Activated gamma-delta T cell treated with anti-CD3 and anti-CD28 coated beads, Interleukin-2, amount 50 U/mL, for 16 hours (primary cell): ENCODE measurements at regions not wholly inside any gene's neighbourhood (a gene's known extent, or its start where the extent isn't known, plus 50 kb on each side); places are given as distances from the start of the nearest gene placed in this dataset.

Source experiments
- DNase-seq: peaks from one replicate; pipeline ENCODE4 v3.0.0-alpha.2; 2020; ENCODE audit warnings: low read depth

DNA sequence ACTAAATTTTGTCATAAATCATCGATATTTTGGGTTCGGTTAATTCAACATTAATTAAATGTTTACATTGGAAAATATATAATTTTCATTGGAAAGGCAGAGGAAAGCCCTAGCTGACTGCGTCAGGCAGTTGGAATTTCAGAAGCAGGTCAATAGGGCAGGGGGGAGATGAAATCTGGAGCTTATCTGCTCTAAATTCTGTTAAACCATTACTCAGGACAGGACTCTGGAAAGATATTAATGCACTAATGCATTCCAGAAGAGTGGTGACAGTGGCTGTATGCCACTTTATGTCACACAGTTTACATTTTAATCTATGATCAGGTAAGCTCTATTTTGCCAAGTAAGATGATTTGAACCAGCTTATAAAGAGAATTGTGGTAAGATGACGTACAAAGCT, 153.0 kb upstream of the B3GALT2 start:
- no peak for DNase-seq

GRCh38 chr1:193338194-193338593, 151.8 kb upstream of the B3GALT2 start:
- no peak for DNase-seq

DNA sequence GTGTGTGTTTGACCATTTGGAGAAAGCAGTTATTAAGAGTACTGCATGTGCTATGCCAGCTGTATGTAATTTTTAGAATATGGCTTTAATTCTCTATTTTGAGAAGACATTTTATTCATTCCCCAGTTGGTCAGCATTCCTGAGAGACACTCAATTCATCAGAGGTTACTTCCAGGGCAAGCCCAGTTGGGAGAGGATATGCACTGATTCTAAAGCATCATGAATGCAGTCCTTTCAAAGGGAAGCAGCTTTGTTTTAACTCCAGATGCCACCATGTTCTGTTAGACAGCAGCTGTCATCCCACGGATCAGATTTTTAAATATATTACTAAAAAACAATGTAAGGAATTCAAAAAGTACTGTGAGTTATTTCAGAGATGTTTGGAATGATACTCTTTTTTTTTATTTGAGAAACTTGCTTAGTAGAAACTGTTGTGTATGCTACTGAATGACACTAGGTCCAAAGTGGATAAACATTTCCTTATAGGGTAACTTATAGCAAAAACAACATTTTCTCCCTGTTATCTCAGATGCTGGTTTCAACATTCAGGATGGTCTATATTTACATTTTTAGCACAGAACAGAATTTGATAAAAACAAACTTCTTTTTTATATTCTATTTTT, 149.5 kb upstream of the B3GALT2 start:
- DNase-seq: no peak

- DNase-seq: no peak
These were observed 146.8 kb upstream of the B3GALT2 start for GRCh38 chr1:193333166-193333565.

GRCh38 chr1:193326296-193326695, 139.9 kb upstream of the B3GALT2 start:
- no peak for DNase-seq

- no peak for DNase-seq
These were observed 139.4 kb upstream of the B3GALT2 start for GRCh38 chr1:193325771-193326170.

- DNase-seq: no peak
These were observed 138.6 kb upstream of the B3GALT2 start for GRCh38 chr1:193325042-193325441.

DNA sequence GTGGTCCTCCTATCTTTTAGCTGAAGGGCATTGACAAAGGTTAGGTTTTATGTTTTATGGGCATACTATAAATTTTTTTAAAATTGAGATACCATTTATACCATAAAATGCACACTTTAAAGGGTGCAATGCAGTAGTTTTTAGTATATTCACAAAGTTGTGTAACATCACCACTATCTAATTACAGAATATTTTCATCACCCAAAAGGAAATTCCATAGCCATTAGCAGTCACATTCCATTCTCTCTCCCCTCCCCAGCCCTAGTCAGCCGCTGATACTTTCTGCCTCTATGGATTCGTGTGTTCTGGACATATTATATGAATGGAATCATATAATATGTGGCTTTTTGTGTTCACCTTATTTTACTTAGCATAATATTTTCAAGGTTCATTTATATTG, 135.8 kb upstream of the B3GALT2 start:
- no peak for DNase-seq

GRCh38 chr1:193321242-193321840, 134.9 kb upstream of the B3GALT2 start:
- no peak for DNase-seq

DNA sequence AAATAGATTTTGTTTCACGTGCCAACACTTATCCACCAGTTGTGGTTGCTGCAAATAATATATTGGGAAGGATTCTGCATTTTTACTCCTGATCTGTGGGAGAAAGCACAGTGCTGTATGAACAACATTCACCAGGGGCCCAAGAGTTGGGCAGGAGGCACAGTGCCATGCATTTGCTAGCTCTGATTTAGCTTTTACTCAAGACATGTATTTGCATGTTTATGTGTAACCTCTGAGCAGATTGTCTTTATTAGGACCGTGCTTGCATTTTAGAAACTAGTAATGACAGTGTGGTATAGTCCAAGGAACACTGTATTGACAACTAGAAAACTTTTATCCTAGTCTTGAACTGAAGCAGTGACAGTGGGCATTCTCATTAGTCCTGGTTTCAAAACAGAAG, 133.9 kb upstream of the B3GALT2 start:
- DNase-seq: no peak

DNA sequence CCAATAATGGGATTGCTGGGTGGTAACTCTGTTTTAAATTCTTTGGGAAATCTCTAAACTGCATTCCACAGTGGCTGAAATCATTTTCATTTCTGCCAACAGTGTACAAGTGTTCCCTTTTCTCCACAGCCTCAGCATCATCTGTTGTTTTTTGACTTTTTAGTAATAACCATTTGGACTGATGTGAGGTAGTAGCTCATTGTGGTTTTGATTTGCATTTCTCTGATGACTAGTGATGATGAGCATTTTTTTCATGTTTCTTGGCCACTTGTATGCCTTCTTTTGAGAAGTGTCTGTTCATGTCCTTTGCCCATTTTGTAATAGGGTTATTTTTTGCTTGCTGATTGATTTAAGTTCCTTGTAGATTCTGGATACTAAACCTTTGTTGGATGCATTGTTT, 131.9 kb upstream of the B3GALT2 start:
- DNase-seq: no peak

- no peak for DNase-seq
These were observed 127.1 kb upstream of the B3GALT2 start for GRCh38 chr1:193313354-193314140.

DNA sequence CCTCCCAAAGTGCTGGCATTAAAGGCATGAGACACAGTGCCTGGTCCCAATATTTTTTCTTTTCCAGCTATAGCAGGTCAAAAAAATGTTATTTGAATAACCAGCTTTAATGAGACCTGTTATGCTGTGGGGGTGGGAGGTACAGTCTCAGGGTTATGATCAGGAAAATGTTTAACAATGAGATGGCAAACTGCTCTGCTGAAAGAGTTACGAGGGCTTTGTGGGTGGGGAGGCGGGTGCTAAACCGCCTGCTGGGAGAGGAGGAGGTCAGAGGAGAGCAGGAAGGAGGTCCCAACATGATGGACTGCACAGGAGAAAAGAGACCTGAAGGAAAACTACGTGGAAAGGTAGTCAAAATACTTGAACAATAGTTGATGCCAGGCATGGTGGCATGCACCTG, 126.0 kb upstream of the B3GALT2 start:
- no peak for DNase-seq

- no peak for DNase-seq
These were observed 125.0 kb upstream of the B3GALT2 start for GRCh38 chr1:193311226-193311948.

DNA sequence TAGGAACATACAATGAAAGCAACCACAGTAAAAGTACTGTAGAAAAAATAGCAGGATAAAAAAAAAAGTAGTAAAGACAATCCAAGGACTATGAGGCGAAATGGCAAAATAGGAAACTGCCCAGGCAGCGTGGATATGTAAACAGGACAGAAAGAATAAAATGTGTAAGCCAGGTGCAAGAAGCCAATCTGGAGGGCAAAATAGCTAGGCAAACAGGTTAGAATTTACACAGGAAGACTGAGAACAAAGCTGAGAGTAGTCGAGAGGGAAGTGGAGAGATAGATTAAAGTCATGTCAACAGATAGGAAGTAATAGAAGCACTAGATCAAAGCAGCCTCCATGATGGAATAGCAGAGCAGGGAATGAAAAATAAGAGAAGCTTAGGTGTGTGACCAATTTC, 124.2 kb upstream of the B3GALT2 start:
- no peak for DNase-seq

DNA sequence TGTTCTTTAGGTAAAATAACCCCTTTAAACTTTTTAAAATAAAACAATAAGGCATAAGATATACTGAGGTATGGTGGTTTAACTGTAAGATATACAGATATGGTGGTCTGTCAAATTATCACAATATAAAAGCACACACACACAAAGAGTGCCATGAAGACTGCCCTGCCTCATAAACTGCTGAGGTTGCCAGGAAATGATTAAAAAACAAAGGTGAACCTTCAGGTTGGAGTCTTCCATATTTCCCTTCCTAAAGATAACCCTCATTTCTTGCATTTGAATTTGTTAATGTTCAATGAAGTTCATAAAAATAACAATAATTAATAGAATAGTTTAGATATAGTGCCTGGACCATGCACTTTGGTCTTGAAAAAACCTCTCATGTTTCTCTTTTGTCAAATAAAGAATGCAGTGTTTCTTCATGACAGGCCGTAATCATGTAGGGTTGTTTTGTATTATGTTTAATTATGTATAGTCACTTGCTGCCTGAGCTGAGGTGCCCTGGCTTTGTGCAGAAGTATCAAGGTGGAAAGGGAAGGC, 123.6 kb upstream of the B3GALT2 start:
- no peak for DNase-seq

- DNase-seq: no peak
These were observed 122.0 kb upstream of the B3GALT2 start for GRCh38 chr1:193308438-193308837.

- no peak for DNase-seq
These were observed 120.0 kb upstream of the B3GALT2 start for GRCh38 chr1:193306430-193306829.
